ENCODE measurements at regions not wholly inside any gene's neighbourhood (a gene's known extent, or its start where the extent isn't known, plus 50 kb on each side); places are given as distances from the start of the nearest gene placed in this dataset.

- in situ Hi-C loops (cut with MboI), result no loop called here
- no peak for FAIRE-seq
- POLR2A ChIA-PET, result no interaction called here
- no peak for TF ChIP-seq EGR1 (IDR thresholded peaks at IDR 0.05; ENCODE audit: borderline replicate concordance in 1 of 2, low read depth in 2 of 2, low read length in 2 of 2)
- TF ChIP-seq GABPA (IDR thresholded peaks at IDR 0.05; ENCODE audit: low read depth), result no peak
- no peak for TF ChIP-seq USF1 (IDR thresholded peaks at IDR 0.05; ENCODE audit: borderline replicate concordance, extremely low read length, insufficient read depth, low read depth, low read length)
- no peak for TF ChIP-seq MTA2 (IDR thresholded peaks at IDR 0.05; ENCODE audit: low read depth)
- TF ChIP-seq CBFB (IDR thresholded peaks at IDR 0.05; ENCODE audit: low read depth), result no peak
- no peak for TF ChIP-seq KLF5 (IDR thresholded peaks at IDR 0.05; ENCODE audit: partially characterized antibody)
- TF ChIP-seq ZNF687 (IDR thresholded peaks at IDR 0.05), result no peak
- TF ChIP-seq, protein P1, sequence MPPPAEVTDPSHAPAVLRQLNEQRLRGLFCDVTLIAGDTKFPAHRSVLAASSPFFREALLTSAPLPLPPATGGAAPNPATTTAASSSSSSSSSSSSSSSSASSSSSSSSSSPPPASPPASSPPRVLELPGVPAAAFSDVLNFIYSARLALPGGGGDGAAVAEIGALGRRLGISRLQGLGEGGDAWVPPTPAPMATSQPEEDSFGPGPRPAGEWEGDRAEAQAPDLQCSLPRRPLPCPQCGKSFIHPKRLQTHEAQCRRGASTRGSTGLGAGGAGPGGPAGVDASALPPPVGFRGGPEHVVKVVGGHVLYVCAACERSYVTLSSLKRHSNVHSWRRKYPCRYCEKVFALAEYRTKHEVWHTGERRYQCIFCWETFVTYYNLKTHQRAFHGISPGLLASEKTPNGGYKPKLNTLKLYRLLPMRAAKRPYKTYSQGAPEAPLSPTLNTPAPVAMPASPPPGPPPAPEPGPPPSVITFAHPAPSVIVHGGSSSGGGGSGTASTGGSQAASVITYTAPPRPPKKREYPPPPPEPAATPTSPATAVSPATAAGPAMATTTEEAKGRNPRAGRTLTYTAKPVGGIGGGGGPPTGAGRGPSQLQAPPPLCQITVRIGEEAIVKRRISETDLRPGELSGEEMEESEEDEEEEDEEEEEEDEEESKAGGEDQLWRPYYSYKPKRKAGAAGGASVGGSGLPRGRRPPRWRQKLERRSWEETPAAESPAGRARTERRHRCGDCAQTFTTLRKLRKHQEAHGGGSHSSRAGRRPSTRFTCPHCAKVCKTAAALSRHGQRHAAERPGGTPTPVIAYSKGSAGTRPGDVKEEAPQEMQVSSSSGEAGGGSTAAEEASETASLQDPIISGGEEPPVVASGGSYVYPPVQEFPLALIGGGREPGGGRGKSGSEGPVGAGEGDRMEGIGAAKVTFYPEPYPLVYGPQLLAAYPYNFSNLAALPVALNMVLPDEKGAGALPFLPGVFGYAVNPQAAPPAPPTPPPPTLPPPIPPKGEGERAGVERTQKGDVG (CRISPR knock-in tag; IDR thresholded peaks at IDR 0.05), result no peak
- TF ChIP-seq TARDBP (IDR thresholded peaks at IDR 0.05; ENCODE audit: borderline replicate concordance), result no peak
- TF ChIP-seq CREM (IDR thresholded peaks at IDR 0.05; ENCODE audit: low read depth), result no peak
- no peak for TF ChIP-seq HDGF (IDR thresholded peaks at IDR 0.05)
- TF ChIP-seq ZBTB40 (IDR thresholded peaks at IDR 0.05; ENCODE audit: borderline replicate concordance), result no peak
Measured at GRCh38 chr3:146839727-146840375, 234.7 kb upstream of the PLSCR5 start.

More at GRCh38 chr3:146839727-146840375, 234.7 kb upstream of the PLSCR5 start:
- H3K9ac ChIP-seq (ENCODE audit: control insufficient read depth, insufficient read depth, low read length), result no peak overlapping the region
- H3K79me2 ChIP-seq (ENCODE audit: control insufficient read depth, insufficient read depth, low read length), result no peaks in the 10 kb centered on the region
- no peak overlapping the region for H3K27ac ChIP-seq (ENCODE audit: control insufficient read depth, insufficient read depth)
- H3K4me3 ChIP-seq, result no peak overlapping the region
- no peaks in the 10 kb centered on the region for H4K20me1 ChIP-seq (ENCODE audit: control insufficient read depth, insufficient read depth)
- ATAC-seq, result no peak
- BruUV-seq (replicated peaks), result no TSS peak
- ChIA-PET SMC1A (ENCODE audit: uncharacterized antibody, unreplicated experiment) (no interaction called here), RAD21 (ENCODE audit: unreplicated experiment) (no interaction called here), CTCF (no interaction called here)
- H3K27me3 ChIP-seq (replicated peaks in 1 of 2; ENCODE audit: control insufficient read depth in 2 of 2, insufficient read depth in 2 of 2, low read length in 1 of 2), result no peaks in the 10 kb centered on the region; a peak in 1 of 4 replicates
- H3K36me3 ChIP-seq (ENCODE audit: control insufficient read depth in 2 of 2, insufficient read depth in 2 of 2, low read length in 1 of 2), result no peaks in the 10 kb centered on the region
- WGBS (ENCODE audit: insufficient coverage, insufficient replicate concordance, low lambda C conversion rate, missing lambda C conversion rate), result 10% methylated on average over 3 of the region's 3 CpGs
- H2AFZ ChIP-seq (ENCODE audit: control insufficient read depth, low read depth, low read length), result no peak overlapping the region
- intact Hi-C loops (cut with micrococcal nuclease; ENCODE audit: unreplicated experiment), result no loop called here
- no peak overlapping the region for H3K4me2 ChIP-seq (ENCODE audit: control insufficient read depth, insufficient read depth)
- H3K9me3 ChIP-seq (replicated peaks; ENCODE audit: control insufficient read depth, insufficient read depth, low read length), result no peaks in the 10 kb centered on the region
- DNase-seq (ENCODE audit: low read depth, low spot score), result no peak
- no peaks in the 10 kb centered on the region for H3K4me1 ChIP-seq (ENCODE audit: control insufficient read depth, insufficient read depth, low read length)
